HCT116 (cell line): ENCODE measurements at regions not wholly inside any gene's neighbourhood (a gene's known extent, or its start where the extent isn't known, plus 50 kb on each side); places are given as distances from the start of the nearest gene placed in this dataset.

ENCODE experiments used
- CBX3 ChIP-seq: IDR thresholded peaks from 2 replicates; pipeline ENCODE4 v1.6.1; 2012; ENCODE audit warnings: low read depth
- YY1 ChIP-seq: IDR thresholded peaks from 2 replicates; pipeline ENCODE4 v1.6.1; 2011; ENCODE audit warnings: low read length, low read depth, moderate library complexity, mild to moderate bottlenecking; ENCODE audit not compliant: insufficient replicate concordance; ENCODE audit errors: extremely low read depth
- TF ChIP-seq, protein P1 (sequence below), 3 experiments: fragments of 200-600 bp in 1 of 3; sonication (generic) in 1 of 3; IDR thresholded peaks in 2 of 3; conservative IDR thresholded peaks in 1 of 3; 2 replicates each; pipeline ENCODE4 v1.5.1; 2012 to 2017; ENCODE audit warnings: low read depth in 2 of 3, low read length in 2 of 3, antibody characterized with exemption in 1 of 3, borderline replicate concordance in 1 of 3, control low read depth in 1 of 3, mild to moderate bottlenecking in 1 of 3, mixed read lengths in 1 of 3, mixed run types in 1 of 3, moderate library complexity in 1 of 3; ENCODE audit not compliant: insufficient read depth in 1 of 3
- TF ChIP-seq, protein P2 (sequence below): IDR thresholded peaks from 2 replicates; pipeline ENCODE4 v1.6.1; 2012

DNA sequence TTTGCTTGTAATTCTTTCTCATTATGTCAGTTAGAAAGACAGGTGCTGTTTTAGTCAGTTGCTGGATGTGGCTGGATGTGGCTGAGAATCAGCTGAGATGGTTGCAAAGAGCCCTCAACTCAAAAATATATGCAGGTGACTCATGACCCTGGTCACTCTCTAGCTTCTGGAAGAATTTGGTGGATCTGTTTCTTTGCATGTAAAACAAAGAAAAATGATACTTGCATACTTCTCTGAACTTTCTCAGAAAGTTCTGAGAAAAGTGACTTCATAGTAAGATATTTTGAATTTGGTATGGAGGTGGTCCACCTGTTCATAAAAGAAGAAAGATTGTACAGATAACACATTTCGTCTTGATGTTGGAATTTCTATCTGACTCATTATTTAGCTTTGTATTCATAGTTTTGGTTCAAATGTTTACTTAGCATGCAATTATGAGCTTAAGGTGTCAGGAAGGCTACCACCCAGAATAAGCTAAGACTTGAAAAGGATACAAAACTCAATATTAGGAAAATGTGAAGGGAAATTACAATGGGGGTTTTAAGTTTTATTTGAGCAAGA lies 163.2 kb upstream of the OLIG3 start:
- TF ChIP-seq YY1 (no peak), CBX3 (no peak)
- TF ChIP-seq, protein P1, sequence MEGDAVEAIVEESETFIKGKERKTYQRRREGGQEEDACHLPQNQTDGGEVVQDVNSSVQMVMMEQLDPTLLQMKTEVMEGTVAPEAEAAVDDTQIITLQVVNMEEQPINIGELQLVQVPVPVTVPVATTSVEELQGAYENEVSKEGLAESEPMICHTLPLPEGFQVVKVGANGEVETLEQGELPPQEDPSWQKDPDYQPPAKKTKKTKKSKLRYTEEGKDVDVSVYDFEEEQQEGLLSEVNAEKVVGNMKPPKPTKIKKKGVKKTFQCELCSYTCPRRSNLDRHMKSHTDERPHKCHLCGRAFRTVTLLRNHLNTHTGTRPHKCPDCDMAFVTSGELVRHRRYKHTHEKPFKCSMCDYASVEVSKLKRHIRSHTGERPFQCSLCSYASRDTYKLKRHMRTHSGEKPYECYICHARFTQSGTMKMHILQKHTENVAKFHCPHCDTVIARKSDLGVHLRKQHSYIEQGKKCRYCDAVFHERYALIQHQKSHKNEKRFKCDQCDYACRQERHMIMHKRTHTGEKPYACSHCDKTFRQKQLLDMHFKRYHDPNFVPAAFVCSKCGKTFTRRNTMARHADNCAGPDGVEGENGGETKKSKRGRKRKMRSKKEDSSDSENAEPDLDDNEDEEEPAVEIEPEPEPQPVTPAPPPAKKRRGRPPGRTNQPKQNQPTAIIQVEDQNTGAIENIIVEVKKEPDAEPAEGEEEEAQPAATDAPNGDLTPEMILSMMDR (IDR thresholded peaks at IDR 0.05 in 2 of 3, conservative IDR thresholded peaks at IDR 0.05 in 1 of 3; ENCODE audit: borderline replicate concordance in 1 of 3, insufficient read depth in 1 of 3, low read depth in 2 of 3, low read length in 2 of 3): no peak
- TF ChIP-seq, protein P2, sequence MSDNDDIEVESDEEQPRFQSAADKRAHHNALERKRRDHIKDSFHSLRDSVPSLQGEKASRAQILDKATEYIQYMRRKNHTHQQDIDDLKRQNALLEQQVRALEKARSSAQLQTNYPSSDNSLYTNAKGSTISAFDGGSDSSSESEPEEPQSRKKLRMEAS: no peak
